Fibroblast of the conjunctiva (primary cell): ENCODE measurements at regions not wholly inside any gene's neighbourhood (a gene's known extent, or its start where the extent isn't known, plus 50 kb on each side); places are given as distances from the start of the nearest gene placed in this dataset.

ENCODE experiments used
- DNase-seq: peaks from one replicate; pipeline ENCODE4 v3.0.0-alpha.2; 2010; ENCODE audit warnings: low read depth

DNA sequence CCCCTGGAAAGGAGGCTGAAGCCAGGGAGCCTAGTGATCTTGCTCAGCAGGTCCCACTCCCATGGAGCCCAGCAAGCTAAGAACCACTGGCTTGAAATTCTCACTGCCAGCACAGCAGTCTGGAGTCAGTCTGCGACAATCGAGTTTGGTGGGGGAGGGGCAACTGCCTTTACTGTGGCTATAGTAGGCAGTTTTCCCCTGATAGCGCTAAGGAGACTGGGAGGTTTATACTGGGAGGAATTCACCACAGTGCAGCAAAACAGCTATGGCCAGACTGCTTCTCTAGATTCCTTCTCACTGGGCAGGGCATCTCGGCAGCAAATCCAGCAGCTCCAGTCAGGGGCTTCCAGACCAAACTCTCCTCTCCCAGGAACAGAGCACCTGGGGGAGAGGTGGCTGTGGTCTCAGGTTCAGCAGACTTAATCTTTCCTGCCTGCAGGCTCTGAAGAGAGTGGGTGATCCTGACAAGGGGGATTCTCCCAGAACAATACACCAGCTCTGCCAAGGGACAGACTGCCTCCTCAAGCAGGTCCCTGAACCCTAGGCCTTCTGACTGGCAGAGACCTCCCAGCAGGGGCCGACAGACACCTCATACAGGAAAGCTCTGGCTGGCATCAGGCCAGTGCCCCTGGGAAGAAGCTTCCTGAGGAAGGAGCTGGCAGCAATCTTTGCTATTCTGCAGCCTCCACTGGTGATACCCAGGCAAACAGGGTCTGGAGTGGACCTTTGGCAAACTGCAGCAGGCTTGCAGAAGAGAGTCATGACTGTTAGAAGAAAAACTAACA is 548.5 kb upstream of the NEGR1 start:
- no peak for DNase-seq

- no peak for DNase-seq
These were observed 544.9 kb upstream of the NEGR1 start for GRCh38 chr1:72827278-72827677.

DNA sequence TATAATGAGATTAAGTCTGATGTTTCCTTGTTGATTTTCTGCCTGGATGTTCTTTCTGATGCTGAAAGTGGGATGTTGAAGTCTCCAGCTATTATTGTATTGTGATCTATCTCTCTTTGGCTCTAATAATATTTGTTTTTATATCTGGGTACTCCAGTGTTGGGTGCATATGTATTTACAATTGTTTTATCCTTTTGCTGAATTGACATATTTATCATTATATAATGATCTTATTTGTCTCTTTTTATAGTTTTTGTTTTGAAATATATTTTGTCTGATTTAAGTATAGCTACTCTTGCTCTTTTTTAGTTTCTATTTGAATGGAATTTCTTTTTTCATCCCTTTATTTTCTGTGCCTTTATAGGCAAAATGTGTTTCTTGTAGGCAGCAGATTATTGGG is 522.2 kb upstream of the NEGR1 start:
- DNase-seq = no peak

DNA sequence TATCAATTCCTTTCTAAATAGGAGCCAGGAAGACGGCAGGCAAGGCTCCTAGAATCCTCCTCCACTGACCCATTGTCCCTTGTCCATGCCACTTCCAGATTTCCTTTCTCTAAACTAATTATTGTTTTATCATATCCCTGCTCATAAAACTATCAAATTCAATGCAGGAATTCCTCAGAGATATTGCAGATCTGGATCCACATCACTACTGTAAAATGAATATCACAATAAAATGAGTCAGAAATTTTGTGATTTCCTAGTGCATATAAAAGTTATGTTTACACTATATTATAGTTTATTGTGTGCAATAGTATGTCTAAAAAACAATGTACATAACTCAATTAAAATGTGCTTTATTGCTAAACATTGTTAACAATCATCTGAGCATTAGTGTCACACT is 498.7 kb upstream of the NEGR1 start:
- DNase-seq = no peak

GRCh38 chr1:72780212-72780611 is 497.9 kb upstream of the NEGR1 start:
- DNase-seq = no peak

DNA sequence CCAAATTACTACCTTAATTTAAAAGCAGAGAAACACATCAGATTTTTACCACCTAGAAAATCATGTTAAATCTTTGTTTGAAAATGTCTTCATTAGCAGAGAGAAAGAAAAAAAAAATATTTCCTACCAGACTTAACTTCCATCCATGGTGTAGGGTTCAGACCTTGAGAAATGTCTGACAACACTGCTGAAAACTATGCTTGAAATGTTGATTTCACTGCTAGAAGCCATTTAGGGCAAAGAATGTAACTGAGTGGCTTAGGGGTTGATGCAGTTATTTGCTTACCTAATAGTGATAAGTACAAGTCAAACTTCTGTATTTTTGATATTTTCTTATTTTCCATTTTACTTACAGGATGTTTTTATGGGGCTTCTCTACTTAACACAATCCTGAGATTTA is 495.6 kb upstream of the NEGR1 start:
- no peak for DNase-seq

GRCh38 chr1:72763481-72763880 is 481.1 kb upstream of the NEGR1 start:
- DNase-seq = no peak

DNA sequence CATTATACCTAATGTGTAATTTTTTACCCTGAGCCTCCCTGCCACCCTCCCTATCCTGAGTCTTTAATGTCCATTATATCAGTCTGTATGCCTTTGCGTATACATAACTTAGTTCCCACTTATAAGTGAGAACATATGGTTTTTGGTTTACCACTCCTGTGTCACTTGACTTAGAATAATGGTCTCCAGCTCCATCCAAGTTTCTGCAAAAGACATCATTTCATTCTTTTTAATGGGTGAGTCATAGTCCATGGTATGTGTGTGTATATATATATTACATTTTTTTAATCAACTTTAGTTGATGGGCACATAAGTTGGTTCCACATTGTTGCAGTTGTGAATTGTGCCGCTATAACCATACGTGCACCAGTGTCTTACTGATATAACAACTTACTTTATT is 477.1 kb upstream of the NEGR1 start:
- no peak for DNase-seq

DNA sequence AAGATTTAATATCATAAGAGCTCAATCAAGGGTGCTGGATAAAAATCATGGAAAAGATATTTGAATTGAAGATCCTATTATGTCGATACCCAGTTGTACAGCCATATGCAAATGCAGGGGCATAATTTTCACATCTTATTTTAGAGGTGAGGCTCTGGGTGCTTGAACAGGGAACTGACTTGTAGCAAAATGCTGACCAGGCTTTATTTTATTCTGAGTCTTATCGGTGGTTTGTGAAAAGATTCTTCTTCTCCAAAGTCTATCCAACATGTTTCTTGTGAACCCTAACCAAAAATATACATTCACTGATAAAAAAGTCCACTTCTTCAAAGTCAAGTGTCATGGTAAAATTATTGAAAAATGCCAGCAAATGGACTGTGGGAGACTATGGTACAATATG is 475.5 kb upstream of the NEGR1 start:
- no peak for DNase-seq

GRCh38 chr1:72745413-72745812 is 463.1 kb upstream of the NEGR1 start:
- DNase-seq = no peak

DNA sequence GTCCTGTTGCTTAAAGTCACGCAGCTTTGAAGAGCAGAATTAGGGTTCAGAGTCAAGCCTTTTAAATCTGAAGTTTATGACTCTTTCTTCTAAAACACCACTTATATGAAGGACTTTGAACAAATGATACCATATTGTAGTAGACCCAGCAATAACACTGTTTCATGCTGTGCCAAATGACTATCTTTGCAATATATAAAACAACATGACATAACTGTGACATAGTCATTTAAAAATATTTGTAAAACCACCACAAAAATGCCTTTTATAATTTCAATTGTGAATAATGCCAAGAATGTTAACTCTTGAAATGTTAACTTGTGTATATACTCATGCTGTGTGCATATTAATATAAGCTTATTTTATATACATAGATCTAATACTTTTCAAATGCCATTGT is 452.1 kb upstream of the NEGR1 start:
- DNase-seq = no peak

DNA sequence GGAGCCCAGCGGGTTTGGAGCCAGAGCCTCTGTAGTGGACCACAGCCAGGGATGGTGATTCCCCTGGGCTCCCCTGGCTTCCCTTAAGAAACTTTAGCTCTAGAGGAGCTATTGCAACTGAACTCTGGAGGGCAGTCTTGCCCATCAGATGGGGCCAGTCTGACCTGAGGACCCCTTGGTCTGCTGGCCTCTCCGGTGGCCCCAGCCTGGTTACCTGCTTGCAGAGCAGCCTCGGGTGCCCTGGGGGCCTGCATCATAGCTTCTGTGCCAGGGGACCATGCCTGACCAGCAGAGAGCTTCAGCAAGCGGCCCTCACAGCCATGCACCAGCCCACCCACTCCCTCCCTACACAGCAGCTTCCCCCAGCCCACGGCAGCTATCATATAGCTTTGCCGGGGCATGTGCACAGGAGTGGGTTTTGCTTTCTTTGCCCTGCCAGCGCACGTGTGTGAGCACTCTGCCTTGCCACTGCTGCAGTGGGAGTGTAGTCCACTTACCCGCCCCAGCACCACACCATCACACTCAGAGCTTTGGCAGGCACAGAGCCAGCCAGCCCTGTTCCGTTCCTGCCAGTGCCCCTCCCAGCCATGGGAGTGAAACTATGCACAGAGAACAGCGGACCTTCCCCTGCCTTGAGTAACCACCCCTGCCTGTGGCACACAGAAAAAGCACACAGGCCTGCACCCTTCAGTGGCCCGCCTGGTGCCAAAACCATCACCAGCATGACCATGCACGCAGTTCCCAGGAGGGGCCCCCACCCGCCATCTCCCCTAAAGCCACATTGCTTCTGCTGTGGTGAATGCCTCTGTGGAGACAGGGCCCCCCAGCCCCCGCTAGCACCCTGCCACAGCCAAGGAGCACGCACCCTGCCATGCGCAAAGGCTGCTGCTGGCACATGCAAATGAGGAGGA is 442.9 kb upstream of the NEGR1 start:
- no peak for DNase-seq

- DNase-seq = no peak
These were observed 423.6 kb upstream of the NEGR1 start for GRCh38 chr1:72705921-72706320.

GRCh38 chr1:72704841-72705477 is 422.6 kb upstream of the NEGR1 start:
- DNase-seq = no peak

GRCh38 chr1:72697410-72697809 is 415.1 kb upstream of the NEGR1 start:
- DNase-seq = no peak

DNA sequence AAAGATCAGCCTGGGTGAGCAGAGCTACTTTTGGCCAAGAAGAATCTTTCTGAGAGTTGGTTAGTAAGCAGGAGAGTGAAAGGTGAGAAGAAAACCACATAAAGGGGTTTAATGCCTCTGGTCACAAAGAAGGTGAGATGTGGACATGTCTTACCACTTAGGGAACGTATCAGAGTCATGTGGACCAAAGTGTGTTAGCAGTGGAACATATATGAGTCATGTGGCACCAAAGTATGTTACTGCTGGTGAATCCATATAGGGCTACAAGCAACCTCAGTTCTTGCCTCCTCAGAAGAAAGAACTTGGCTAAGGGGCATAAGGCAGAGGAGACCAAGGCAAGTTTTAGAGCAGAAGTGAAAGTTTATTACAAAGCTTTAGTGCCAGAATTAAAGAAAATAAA is 411.6 kb upstream of the NEGR1 start:
- DNase-seq = no peak

- DNase-seq = no peak
These were observed 411.0 kb upstream of the NEGR1 start for GRCh38 chr1:72693376-72693775.

DNA sequence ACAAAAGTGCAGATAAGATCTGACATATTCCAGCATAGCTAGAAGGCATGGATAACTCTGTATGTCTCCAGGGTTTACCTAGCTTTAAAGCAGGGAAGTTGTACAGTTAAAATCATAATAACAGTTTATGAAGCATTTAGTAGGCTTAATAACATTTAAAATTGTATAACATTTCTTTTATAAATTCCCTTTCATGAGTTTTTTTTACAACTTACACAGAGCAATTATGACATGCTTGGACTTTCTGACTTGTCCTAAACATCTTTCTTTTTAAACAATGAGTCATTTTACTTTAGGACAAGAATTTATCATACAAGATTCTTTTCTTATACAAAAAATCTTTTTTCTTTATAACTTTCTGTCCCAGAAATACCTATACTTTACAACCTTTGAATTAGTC is 408.5 kb upstream of the NEGR1 start:
- DNase-seq = no peak

DNA sequence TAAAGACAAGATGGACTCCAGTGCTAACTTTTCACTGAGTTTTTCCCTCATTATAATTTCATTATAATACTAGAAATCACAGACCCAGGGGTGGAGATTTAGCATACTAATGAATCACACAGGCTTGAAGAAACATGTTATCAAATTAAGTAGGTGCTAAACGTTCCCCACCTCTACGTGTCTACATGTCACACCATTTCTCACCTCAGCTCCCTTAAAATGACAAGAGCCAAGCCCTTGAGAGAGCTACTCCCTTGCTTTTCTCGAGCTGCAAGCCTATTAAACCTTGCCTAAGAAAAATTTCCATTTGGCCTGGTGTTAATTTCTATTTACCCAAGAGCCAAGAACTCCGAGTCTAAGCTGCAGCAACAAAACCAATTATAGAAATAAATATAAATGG is 396.3 kb upstream of the NEGR1 start:
- DNase-seq = no peak

DNA sequence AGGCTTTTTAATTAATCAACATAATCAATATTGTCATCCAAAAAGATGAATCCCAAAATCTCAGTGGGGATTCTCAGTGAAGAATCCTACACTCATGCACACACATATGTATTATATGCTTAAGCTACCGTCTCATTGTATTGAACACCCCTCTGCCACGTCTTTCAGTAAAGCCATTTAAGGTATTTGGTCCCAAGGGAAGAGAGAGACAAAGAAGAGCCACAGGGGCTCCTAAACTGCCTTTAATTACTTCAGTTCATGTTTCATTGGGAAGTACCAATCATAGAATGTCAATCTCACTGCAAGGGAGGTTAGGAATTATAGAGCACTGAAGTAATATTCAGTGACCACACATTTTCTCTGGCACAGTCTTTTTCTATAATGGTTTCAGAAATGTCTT is 388.6 kb upstream of the NEGR1 start:
- DNase-seq = no peak

DNA sequence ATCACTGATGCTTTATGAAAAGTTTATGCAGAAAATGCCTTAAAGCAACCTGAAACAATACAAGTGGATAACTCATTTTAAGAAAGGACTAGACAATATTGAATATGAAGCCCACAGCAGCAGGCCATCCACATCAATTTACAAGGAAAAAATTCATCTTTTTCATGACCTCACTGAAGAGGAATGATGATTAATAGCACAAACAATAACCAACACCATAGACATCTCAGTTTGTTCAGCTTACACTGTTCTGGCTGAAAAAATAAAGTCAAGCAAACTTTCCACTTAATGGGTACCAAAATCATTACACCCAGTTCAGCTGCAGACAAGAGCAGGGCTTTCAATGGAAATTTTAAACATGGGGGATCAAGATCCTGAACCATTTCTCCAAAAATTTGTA is 380.6 kb upstream of the NEGR1 start:
- DNase-seq = no peak

DNA sequence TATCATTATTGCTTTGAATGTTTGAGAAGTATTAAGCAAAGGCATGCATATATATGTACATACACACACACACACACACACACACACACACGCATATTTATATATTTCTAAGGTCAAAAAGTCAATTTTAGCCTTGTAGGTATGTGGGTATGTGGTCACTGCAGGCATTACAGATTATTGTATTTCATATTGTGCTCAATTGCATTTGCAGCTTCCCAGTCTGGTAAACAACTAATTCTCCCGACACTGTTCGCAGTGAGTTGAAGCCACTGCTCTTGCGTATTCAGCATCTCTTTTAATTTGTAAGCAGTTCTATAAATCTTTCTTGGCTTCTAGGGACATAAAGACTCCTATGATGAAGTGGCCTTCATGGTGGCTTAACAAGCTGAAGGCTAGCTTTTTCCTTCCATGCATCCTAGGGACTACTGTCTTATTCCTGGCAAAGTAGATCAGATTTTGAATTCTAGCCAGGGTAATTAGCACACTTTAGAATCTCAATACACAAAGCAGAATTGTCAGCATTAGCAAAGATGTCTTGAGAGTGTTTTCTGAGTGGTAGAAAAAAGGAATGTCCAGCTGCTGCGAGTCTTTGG is 368.6 kb upstream of the NEGR1 start:
- no peak for DNase-seq

DNA sequence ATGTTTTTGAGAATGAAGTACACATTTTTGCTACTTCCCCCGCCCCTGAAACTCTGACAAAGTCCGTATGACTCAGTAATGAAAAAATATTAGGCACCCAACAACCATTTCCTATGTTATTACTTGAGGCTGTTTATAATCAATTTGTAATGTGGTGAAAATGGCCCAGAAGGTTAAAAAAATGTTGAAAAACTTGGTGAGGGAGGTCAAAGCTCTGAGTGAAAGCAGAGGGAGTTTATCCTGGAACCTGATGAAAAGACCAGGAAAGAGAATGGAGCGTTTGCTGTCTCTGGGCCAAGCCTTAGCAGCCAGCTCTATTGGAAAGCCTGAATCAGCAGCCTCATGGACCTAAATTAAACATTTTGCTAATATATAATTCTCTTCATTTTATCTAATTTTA is 367.7 kb upstream of the NEGR1 start:
- no peak for DNase-seq
